Osteoblast (primary cell): ENCODE measurements at regions not wholly inside any gene's neighbourhood (a gene's known extent, or its start where the extent isn't known, plus 50 kb on each side); places are given as distances from the start of the nearest gene placed in this dataset.
A peak's percentile ranks its signal among the peaks of the same experiment; 100 is the strongest.

Experiments used
- DNase-seq: peaks from one replicate; pipeline ENCODE4 v3.0.0; 2011; ENCODE audit warnings: low spot score, mixed read lengths; ENCODE audit not compliant: insufficient read length; ENCODE audit errors: missing footprints
- H2AFZ ChIP-seq: 2 replicates; pipeline ENCODE4 v1.6.0; 2011; ENCODE audit warnings: mild to moderate bottlenecking, low read length
- H3K27ac ChIP-seq: 2 replicates; pipeline ENCODE4 v1.5.1; 2011; ENCODE audit warnings: mild to moderate bottlenecking, low read depth, low read length, moderate library complexity
- H3K27me3 ChIP-seq: 2 replicates; pipeline ENCODE4 v1.6.0; 2012; ENCODE audit warnings: mild to moderate bottlenecking, control low read depth, inconsistent platforms, low read length, moderate library complexity; ENCODE audit not compliant: insufficient read depth
- H3K36me3 ChIP-seq: 2 replicates; pipeline ENCODE4 v1.5.1; 2011; ENCODE audit warnings: mild to moderate bottlenecking, low read length, control low read depth, moderate library complexity; ENCODE audit not compliant: insufficient read depth
- H3K4me1 ChIP-seq: 2 replicates; pipeline ENCODE4 v1.5.1; 2011; ENCODE audit warnings: mild to moderate bottlenecking, low read length, control low read depth, moderate library complexity; ENCODE audit not compliant: insufficient read depth
- H3K4me2 ChIP-seq: 2 replicates; pipeline ENCODE4 v1.6.0; 2011; ENCODE audit warnings: mild to moderate bottlenecking, low read length; ENCODE audit not compliant: insufficient read depth
- H3K4me3 ChIP-seq: fragments of 200-600 bp; sonication (generic); 3 replicates; pipeline ENCODE4 v1.5.1; 2012; ENCODE audit warnings: mild to moderate bottlenecking, low read length, inconsistent platforms; ENCODE audit not compliant: insufficient read depth
- H3K79me2 ChIP-seq: 2 replicates; pipeline ENCODE4 v1.6.0; 2012; ENCODE audit warnings: mild to moderate bottlenecking, low read length, control low read depth, inconsistent platforms; ENCODE audit not compliant: insufficient read depth
- H3K9me3 ChIP-seq: 2 replicates; pipeline ENCODE4 v1.5.1; 2011; ENCODE audit warnings: low read depth, low read length, control low read depth
- H4K20me1 ChIP-seq: 2 replicates; pipeline ENCODE4 v1.6.0; 2012; ENCODE audit warnings: mild to moderate bottlenecking, low read length, control low read depth; ENCODE audit not compliant: insufficient read depth
- CTCF ChIP-seq: IDR thresholded peaks from 2 replicates; pipeline ENCODE4 v1.5.1; 2011; ENCODE audit warnings: mild to moderate bottlenecking, low read depth, low read length, moderate library complexity; ENCODE audit errors: extremely low read depth

- Histone ChIP-seq H3K4me1 (peaks cover 22% of the 10 kb centered on the region), H3K27ac (peak overlapping the region; percentile 31), H3K79me2 (no peaks in the 10 kb centered on the region), H3K36me3 (no peaks in the 10 kb centered on the region), H4K20me1 (no peaks in the 10 kb centered on the region), H3K4me3 (peak overlapping the region; percentile 33), H3K27me3 (no peaks in the 10 kb centered on the region), H2AFZ (peak overlapping the region; percentile 52), H3K4me2 (peak overlapping the region; percentile 56), H3K9me3 (no peaks in the 10 kb centered on the region)
- no peak for DNase-seq
- TF ChIP-seq CTCF: no peak
These were observed 190.8 kb upstream of the NOX3 start for GRCh38 chr6:155646443-155646842.

- H3K79me2 ChIP-seq: no peaks in the 10 kb centered on the region
- TF ChIP-seq CTCF: no peak
- H3K27ac ChIP-seq: no peak overlapping the region
- H3K27me3 ChIP-seq: no peaks in the 10 kb centered on the region
- no peaks in the 10 kb centered on the region for H3K9me3 ChIP-seq
- peaks cover 22% of the 10 kb centered on the region for H3K4me1 ChIP-seq
- peak; percentile 61 for DNase-seq
- H2AFZ ChIP-seq: no peak overlapping the region
- no peak overlapping the region for H3K4me3 ChIP-seq
- H4K20me1 ChIP-seq: no peaks in the 10 kb centered on the region
- H3K4me2 ChIP-seq: no peak overlapping the region
- no peaks in the 10 kb centered on the region for H3K36me3 ChIP-seq
These were observed 189.7 kb upstream of the NOX3 start for GRCh38 chr6:155645325-155645724.

GRCh38 chr6:155641603-155642002, 186.0 kb upstream of the NOX3 start:
- Histone ChIP-seq H3K36me3 (no peaks in the 10 kb centered on the region), H3K4me1 (peaks cover 5% of the 10 kb centered on the region), H4K20me1 (no peaks in the 10 kb centered on the region), H3K27me3 (no peaks in the 10 kb centered on the region), H3K4me3 (no peak overlapping the region), H3K79me2 (no peaks in the 10 kb centered on the region), H3K4me2 (no peak overlapping the region), H2AFZ (no peak overlapping the region), H3K27ac (no peak overlapping the region), H3K9me3 (no peaks in the 10 kb centered on the region)
- no peak for DNase-seq
- TF ChIP-seq CTCF: no peak

- Histone ChIP-seq H3K4me3 (no peak overlapping the region), H3K4me2 (no peak overlapping the region), H4K20me1 (no peaks in the 10 kb centered on the region), H3K4me1 (no peaks in the 10 kb centered on the region), H3K27me3 (no peaks in the 10 kb centered on the region), H3K79me2 (no peaks in the 10 kb centered on the region), H3K9me3 (no peaks in the 10 kb centered on the region), H2AFZ (no peak overlapping the region), H3K36me3 (no peaks in the 10 kb centered on the region), H3K27ac (no peak overlapping the region)
- TF ChIP-seq CTCF: no peak
- DNase-seq: no peak
These were observed 182.6 kb upstream of the NOX3 start for GRCh38 chr6:155638200-155638599.
